ENCODE measurements at regions not wholly inside any gene's neighbourhood (a gene's known extent, or its start where the extent isn't known, plus 50 kb on each side); places are given as distances from the start of the nearest gene placed in this dataset.
A peak's percentile ranks its signal among the peaks of the same experiment; 100 is the strongest.

DNA sequence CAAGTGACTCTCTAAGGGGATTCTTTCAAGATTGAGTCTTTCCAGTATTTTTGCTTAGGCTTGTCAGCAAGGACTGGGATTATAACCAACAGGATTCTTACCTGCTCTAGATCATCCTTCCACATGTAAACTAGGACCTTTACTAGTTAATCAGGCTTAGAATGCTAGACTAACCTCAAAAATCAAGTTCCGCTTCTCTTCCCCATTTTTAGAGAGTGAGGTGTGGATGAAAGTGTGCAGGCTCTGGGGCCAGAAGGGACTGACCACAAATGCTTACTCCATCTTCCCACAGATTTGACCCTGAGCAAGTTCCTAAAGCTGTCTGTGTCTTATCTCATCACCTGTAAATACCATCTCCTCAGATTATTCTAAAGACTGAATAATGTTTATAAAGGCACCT is 89.5 kb upstream of the IL12A start:
- no peak for DNase-seq (ENCODE audit: low spot score)

DNA sequence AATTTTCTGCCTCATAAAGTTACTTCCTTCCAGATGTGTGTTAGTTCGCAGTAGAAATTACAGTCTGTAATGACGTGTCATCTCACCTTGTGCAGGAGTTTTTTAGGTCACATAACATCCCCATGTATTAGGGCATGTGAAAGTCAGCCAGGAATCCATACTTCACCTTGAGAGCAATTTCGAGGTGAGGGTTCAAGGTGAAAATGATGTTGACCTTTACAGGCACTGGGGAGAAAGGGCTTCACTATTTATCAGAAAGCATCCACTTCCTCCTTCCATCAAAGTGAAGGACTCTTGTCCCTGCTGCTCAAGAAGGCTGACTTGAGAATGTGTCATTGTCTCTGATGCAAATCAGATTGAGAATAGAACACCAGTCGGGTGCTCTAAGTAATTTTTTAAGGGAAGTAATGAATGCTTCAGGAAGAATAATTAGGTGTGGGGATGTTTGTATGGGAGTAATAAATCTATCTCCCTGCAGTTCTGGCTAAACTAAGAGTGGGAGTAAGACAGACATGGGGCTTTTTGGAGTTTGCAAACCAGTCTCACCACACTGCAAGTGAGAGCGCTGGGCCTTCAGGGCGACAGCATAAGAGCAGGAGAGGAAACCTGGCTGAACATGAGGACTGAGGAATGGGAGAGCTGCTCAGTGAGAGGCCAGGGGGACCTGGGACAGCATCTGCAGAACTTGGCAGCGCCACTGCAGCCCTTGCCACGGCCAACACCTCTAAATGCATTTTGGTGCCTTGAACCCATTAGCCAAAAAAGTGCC is 85.9 kb upstream of the IL12A start:
- DNase-seq (ENCODE audit: low spot score), result no peak

DNA sequence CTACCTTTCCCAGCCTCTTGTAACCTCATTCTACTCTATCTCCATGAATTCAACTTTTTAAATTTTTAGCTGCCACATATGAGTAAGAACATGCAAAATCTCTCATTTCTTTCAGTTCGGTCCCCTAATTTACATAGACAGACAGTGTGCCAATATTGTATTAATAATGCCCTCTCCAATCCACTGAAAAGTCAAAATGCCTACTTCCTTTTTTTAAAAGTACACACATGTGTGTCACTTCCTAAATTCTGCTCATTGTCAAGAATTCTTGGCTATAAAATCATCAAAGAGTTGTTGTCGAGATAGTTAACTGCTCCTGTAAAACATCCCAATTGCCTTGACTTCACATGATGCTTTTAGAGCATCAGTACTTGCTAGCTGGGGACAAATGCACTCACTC is 84.2 kb upstream of the IL12A start:
- no peak for DNase-seq (ENCODE audit: low spot score)

GRCh38 chr3:159904911-159905310 is 83.7 kb upstream of the IL12A start:
- no peak for DNase-seq (ENCODE audit: low spot score)

- no peak for DNase-seq (ENCODE audit: low spot score)
Measured at GRCh38 chr3:159907828-159908227, 80.8 kb upstream of the IL12A start.

DNA sequence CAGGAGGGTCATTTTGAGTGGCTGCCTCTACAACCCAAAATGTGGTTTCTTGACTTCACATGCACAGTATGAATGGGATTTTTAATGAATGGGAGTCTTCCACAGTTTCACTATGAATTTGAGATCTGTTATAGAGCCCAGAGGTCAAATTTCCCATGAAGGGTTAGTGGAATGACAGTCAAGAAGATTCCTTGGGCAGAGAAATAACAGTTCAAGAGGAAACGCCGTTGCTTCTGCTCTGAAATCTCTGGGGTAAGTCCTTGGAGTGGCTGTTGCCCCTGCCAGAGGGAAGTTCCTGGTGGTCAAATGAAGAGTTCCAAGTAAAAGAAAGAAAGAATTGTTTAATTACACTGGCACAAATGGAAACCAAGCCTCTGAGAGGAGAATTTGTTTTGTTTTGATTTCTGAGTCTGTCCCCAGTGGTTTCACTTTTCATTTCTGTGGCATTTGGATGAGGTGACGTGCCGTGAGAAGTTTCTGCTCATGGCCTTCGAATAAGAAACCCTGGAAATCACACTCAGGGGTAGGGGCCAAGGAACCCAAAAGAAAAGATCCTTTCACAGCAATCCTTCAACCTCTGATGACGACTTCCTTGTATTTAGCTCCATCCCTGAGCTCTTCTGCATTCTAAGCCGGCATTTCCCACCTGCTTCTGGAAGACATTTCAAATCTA is 77.5 kb upstream of the IL12A start:
- DNase-seq (ENCODE audit: low spot score), result no peak

DNA sequence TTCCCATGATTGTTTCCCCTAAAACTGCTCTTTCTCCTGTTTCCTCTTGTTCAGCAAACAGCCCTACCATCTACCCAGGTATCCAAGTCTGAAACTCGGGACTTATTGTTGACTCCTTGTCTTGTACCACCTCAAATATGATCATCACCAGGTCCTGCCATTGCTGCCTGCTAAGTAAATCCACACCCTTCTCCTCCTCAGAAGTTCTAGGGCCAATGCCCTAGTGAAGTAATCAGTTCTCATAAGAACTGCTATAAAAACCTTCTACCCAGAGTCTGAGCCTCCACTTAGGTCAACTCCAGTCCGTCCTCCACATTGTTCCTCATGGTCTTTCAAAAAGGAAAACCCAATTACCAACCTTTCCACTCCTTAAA is 77.0 kb upstream of the IL12A start:
- DNase-seq (ENCODE audit: low spot score), result no peak

- DNase-seq (ENCODE audit: low spot score), result no peak
Measured at GRCh38 chr3:159913712-159914414, 74.8 kb upstream of the IL12A start.

GRCh38 chr3:159914426-159914825 is 74.2 kb upstream of the IL12A start:
- DNase-seq (ENCODE audit: low spot score), result no peak

GRCh38 chr3:159916052-159916451 is 72.6 kb upstream of the IL12A start:
- no peak for DNase-seq (ENCODE audit: low spot score)

DNA sequence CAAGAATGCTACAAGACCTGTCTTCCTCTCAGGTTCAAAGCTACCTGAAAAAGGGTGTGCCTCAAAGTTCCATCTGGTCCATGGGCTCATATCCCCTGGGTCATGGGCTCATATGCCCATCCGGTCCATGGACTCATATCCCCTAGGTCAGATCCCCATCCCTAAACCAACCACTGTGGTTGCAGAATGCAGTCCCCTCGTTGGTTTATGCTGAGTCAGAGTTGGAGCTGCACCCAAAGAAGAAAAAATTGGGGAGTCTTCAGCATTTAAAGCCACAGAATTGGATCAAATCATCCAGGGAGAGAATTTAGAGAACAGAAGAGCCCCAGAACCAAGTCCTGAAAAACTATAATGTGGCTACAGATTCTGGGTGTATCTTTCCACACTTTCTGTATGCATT is 71.5 kb upstream of the IL12A start:
- no peak for DNase-seq (ENCODE audit: low spot score)

DNA sequence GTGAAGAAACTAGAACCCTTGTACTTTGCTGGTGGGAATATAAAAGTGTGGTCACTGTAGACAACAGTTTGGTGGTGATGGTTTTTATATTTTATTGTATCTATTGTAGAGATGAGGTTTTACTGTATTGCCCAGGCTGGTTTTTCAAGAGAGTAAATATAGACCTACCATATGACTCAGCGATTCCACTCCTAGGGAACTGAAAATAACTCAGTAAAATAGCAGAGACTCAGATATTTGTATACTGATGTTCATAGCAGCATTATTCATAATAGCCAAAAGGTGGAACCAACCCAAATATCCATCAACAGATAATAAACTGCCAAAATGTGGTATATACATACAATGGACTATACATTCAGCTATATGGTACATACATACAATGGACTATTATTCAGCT is 68.8 kb upstream of the IL12A start:
- no peak for DNase-seq (ENCODE audit: low spot score)

DNA sequence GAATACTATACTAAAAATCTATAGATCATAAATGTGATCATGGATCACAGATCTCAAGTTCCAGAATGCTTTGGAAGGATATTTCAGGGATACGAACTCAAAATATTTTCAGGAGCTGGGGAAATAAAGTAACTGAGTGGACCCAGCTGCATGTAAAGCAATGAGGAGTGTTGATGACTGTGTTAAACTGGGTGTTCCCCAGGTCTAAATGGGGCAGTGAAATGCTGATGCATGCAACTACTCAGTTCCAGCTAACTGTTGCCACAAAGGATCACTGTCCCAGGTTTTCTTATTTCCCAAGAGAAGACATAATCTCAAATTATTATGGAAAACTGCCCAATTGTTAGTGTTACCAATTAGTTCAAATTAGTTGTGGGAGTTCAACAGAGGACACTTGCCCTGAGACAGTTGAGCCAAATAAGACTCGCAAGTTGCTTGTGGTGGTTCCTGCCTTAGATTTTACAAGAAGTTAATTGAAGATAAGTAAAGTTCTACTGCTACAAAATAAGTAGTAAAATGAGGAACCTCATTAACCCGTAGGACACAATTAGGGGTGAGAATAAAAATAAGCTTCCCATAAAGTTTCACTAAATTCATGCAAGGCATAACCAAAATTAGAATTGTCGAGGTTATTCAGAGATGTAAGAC is 66.3 kb upstream of the IL12A start:
- DNase-seq (ENCODE audit: low spot score), result no peak

GRCh38 chr3:159922861-159923312 is 65.7 kb upstream of the IL12A start:
- no peak for DNase-seq (ENCODE audit: low spot score)

DNA sequence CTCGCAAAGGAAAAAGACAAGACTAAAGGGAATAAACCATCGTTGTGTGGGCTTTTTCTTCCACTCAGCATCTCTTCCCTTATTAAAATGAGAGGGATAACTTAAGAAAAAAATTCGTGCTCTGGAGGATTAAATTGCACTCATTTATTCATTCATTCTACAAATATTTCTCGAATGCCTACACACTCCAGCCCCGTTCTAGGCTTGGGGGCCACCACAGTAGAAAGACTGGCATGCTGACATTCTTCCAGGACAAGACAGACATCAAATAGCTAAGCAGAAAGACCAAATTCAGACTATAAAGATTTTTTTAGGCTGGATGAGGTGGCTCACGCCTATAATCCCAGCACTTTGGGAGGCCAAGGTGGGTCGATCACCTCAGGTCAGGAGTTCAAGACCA is 65.3 kb upstream of the IL12A start:
- DNase-seq (ENCODE audit: low spot score), result no peak

DNA sequence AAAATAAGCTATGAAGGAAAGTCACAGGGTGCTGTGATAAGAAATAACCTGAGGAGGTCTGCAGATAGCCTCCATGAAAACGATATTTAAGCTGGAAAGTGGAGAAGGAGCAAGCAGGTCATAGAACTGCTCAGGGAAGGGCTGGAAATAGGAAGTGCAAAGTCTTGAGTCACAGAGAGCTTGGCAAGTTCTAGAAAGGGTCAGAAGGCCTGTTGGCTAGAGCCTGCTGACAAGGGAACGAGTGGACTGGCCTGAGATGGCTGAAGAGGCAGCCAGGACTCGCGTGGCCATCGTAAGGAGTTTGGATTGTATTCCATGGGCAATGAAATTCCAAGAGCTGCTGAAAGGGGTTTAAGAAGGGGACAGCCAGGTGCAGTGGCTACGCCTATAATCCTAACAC is 64.7 kb upstream of the IL12A start:
- DNase-seq (ENCODE audit: low spot score), result no peak

DNA sequence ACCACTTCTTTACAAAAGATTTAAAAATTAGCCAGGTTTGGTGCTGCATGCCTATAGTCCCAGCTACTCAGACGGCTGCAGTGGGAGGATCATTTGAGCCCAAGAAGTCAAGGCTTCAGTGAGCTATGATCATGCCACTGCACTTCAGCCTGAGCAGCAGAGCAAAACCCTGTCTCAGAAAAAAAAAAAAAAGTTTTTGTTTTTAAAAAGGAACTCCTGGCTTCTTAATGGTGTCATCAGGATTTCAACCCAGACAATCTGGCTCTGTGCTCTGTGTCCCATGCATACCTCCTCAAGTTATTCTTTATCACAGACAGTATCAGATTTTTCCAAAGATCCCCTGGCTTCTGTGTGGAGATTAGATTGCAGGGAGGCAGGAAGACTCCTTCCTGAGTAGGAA is 64.2 kb upstream of the IL12A start:
- DNase-seq (ENCODE audit: low spot score), result no peak

- no peak for DNase-seq (ENCODE audit: low spot score)
Measured at GRCh38 chr3:159925248-159925647, 63.4 kb upstream of the IL12A start.

DNA sequence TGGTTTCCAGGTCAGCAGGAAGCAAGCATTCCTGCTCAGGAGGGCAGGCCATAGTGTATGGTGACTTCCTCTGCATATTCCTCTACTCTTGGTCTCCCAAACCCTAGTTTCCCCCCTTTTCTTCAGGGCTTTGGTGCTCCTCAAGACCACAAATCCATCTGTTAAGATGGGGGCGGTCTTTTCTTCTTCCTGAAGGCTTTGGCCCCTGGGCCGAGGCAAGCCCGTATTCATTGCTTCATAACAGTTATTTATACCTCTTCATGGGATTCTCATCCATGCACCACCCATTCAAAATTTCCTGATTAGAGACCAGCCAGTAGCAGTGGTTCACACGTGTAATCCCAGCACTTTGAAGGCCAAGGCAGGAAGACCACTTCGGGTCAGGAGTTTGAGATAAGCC is 62.1 kb upstream of the IL12A start:
- DNase-seq (ENCODE audit: low spot score), result no peak

DNA sequence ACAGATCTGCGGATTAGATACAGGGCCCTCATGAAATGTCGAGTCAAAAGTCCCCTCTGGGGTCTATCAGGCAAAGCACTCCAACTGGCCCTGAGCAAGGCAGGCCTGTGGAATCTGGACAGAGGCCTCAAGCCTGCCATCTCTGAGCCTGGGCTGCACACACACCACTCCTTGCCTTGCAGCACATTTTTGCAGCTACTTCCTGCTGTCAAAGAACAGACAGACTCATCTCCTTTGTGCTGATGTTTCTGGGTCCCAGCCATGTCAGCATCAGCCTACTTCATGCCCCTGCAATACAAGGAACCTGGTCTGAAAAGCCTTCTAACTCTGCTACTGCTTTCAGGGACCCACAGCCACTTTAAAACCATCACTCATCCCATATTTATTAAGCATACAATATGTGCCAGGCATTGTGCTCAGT is 60.6 kb upstream of the IL12A start:
- DNase-seq (ENCODE audit: low spot score), result no peak

- DNase-seq (ENCODE audit: low spot score), result peak; percentile 31
Measured at GRCh38 chr3:159928666-159929065, 60.0 kb upstream of the IL12A start.
